Mesenchymal stem cell (in vitro differentiated cells and primary cell): ENCODE measurements at regions not wholly inside any gene's neighbourhood (a gene's known extent, or its start where the extent isn't known, plus 50 kb on each side); places are given as distances from the start of the nearest gene placed in this dataset.
"Not testable (repeated sequence)": the region's sequence is repeated elsewhere in the genome, so short reads cannot be mapped to it uniquely, and the experiment has no call there.

ENCODE experiments used
- DNase-seq: peaks from one replicate; pipeline ENCODE4 v3.0.0-alpha.2; 2013
- H2AFZ ChIP-seq: one replicate; pipeline ENCODE4 v1.6.1; 2013; ENCODE audit warnings: low read depth, mild to moderate bottlenecking, control low read depth, inconsistent platforms, low read length, moderate library complexity
- H2AK5ac ChIP-seq: 2 replicates; pipeline ENCODE4 v1.6.1; 2013; ENCODE audit warnings: low read length, moderate library complexity, mild to moderate bottlenecking, inconsistent platforms; ENCODE audit not compliant: severe bottlenecking
- H2BK120ac ChIP-seq: one replicate; pipeline ENCODE4 v1.6.1; 2013; ENCODE audit warnings: low read depth, mild to moderate bottlenecking, inconsistent platforms, low read length, moderate library complexity
- H2BK12ac ChIP-seq, 2 experiments: one replicate each; pipeline ENCODE4 v1.6.1; 2013; ENCODE audit warnings: inconsistent platforms in 2 of 2, low read length in 2 of 2, mild to moderate bottlenecking in 2 of 2, moderate library complexity in 2 of 2, control low read depth in 1 of 2
- H2BK15ac ChIP-seq: one replicate; pipeline ENCODE4 v1.6.1; 2013; ENCODE audit warnings: mild to moderate bottlenecking, low read depth, inconsistent platforms; ENCODE audit not compliant: poor library complexity, severe bottlenecking
- H2BK5ac ChIP-seq: 2 replicates; pipeline ENCODE4 v1.6.1; 2013; ENCODE audit warnings: low read depth, mild to moderate bottlenecking, low read length, control low read depth, inconsistent platforms; ENCODE audit not compliant: poor library complexity, severe bottlenecking
- H3K14ac ChIP-seq, 2 experiments: one replicate each; pipeline ENCODE4 v1.6.1; 2013; ENCODE audit warnings: inconsistent platforms in 2 of 2, low read length in 2 of 2, control low read depth in 1 of 2, mild to moderate bottlenecking in 1 of 2, moderate library complexity in 1 of 2
- H3K18ac ChIP-seq, 2 experiments: one replicate each; pipeline ENCODE4 v1.6.1; 2013; ENCODE audit warnings: inconsistent platforms in 2 of 2, low read length in 2 of 2, control low read depth in 1 of 2, low read depth in 1 of 2, mild to moderate bottlenecking in 1 of 2
- H3K23ac ChIP-seq, 2 experiments: one replicate each; pipeline ENCODE4 v1.6.1; 2013; ENCODE audit warnings: inconsistent platforms in 2 of 2, low read length in 2 of 2, mild to moderate bottlenecking in 2 of 2, moderate library complexity in 2 of 2, control low read depth in 1 of 2
- H3K27ac ChIP-seq: 2 replicates; pipeline ENCODE4 v1.5.1; 2013; ENCODE audit warnings: mild to moderate bottlenecking, moderate library complexity, low read length, control low read depth, inconsistent platforms; ENCODE audit not compliant: poor library complexity, severe bottlenecking
- H3K27me3 ChIP-seq, 2 experiments: 2 replicates each; pipeline versions ENCODE4 v1.6.1 to v1.7.0; 2013; ENCODE audit warnings: low read length in 2 of 2, mild to moderate bottlenecking in 2 of 2, moderate library complexity in 2 of 2, control low read depth in 1 of 2, inconsistent platforms in 1 of 2; ENCODE audit not compliant: control insufficient read depth in 1 of 2, insufficient read depth in 1 of 2
- H3K36me3 ChIP-seq, 2 experiments: 2 replicates each; pipeline versions ENCODE4 v1.6.1 to v1.7.0; 2013; ENCODE audit warnings: low read length in 2 of 2, control low read depth in 1 of 2, inconsistent platforms in 1 of 2, low read depth in 1 of 2, mild to moderate bottlenecking in 1 of 2; ENCODE audit not compliant: insufficient read depth in 2 of 2, control insufficient read depth in 1 of 2
- H3K4ac ChIP-seq, 2 experiments: one replicate each; pipeline ENCODE4 v1.6.1; 2013; ENCODE audit warnings: inconsistent platforms in 2 of 2, low read length in 2 of 2, mild to moderate bottlenecking in 2 of 2, moderate library complexity in 2 of 2, control low read depth in 1 of 2, low read depth in 1 of 2
- H3K4me1 ChIP-seq: 2 replicates; pipeline ENCODE4 v1.6.1; 2013; ENCODE audit warnings: low read depth, low read length, control low read depth; ENCODE audit not compliant: control insufficient read depth, insufficient read depth
- H3K4me2 ChIP-seq: 2 replicates; pipeline ENCODE4 v1.6.1; 2013; ENCODE audit warnings: low read length, mild to moderate bottlenecking, inconsistent platforms; ENCODE audit not compliant: poor library complexity, severe bottlenecking
- H3K4me3 ChIP-seq, 2 experiments: 2 replicates each; pipeline versions ENCODE4 v1.5.1 to v1.7.0; 2013; ENCODE audit warnings: low read length in 2 of 2, mild to moderate bottlenecking in 2 of 2, control low read depth in 1 of 2, low read depth in 1 of 2; ENCODE audit not compliant: insufficient read depth in 1 of 2
- H3K79me1 ChIP-seq: replicated peaks from 2 replicates; pipeline ENCODE4 v1.6.1; 2013; ENCODE audit warnings: mild to moderate bottlenecking, control low read depth, low read length, inconsistent platforms; ENCODE audit not compliant: poor library complexity, severe bottlenecking
- H3K9ac ChIP-seq: 2 replicates; pipeline ENCODE4 v1.7.0; 2013; ENCODE audit warnings: mild to moderate bottlenecking, low read length, moderate library complexity
- H3K9me3 ChIP-seq: 2 replicates; pipeline ENCODE4 v1.7.0; 2013; ENCODE audit warnings: mild to moderate bottlenecking, low read length; ENCODE audit not compliant: control insufficient read depth
- H4K8ac ChIP-seq: one replicate; pipeline ENCODE4 v1.6.1; 2013; ENCODE audit warnings: inconsistent platforms, mild to moderate bottlenecking, low read length, moderate library complexity
- H4K91ac ChIP-seq: one replicate; pipeline ENCODE4 v1.6.1; 2013; ENCODE audit warnings: mild to moderate bottlenecking, low read length, inconsistent platforms
- WGBS: methylation state at CpG from one replicate; pipeline ENCODE4 v1.1.7; 2013; ENCODE audit warnings: mixed read lengths; 5-methylcytosine and 5-hydroxymethylcytosine counted together

DNA sequence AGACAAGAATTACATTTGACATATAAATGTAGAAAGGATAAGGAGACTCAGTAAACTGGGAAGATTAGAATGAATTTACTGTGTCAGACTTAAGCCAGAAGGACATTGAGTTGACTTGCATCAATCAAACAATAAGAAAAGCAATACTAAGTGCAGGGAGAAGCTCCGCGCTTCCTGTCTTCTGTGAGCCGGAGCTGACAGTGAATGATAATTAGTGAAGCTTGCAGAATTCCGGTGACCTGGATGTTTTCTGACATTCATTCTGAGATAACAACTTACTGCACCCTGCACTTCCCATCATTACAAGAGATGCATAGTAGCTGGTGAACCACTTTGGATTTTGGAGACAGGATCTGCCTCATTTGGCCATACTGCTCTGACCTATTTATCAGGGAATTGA is 469.2 kb upstream of the PCDH20 start:
- Histone ChIP-seq H4K91ac (no peak overlapping the region), H3K27me3 (no peaks in the 10 kb centered on the region), H3K4me3 (no peak overlapping the region), H3K79me1 (no peaks in the 10 kb centered on the region), H3K14ac (no peak overlapping the region), H3K18ac (no peak overlapping the region), H3K27ac (no peak overlapping the region), H3K4me2 (no peak overlapping the region), H3K9me3 (no peaks in the 10 kb centered on the region), H2BK120ac (no peak overlapping the region), H3K23ac (no peak overlapping the region), H4K8ac (no peak overlapping the region), H2BK15ac (no peak overlapping the region), H2AFZ (no peak overlapping the region), H2BK5ac (no peak overlapping the region), H2AK5ac (no peak overlapping the region), H3K4me1 (no peaks in the 10 kb centered on the region), H2BK12ac (no peak overlapping the region), H3K9ac (no peak overlapping the region), H3K36me3 (no peaks in the 10 kb centered on the region), H3K4ac (no peak overlapping the region)
- WGBS = 77% methylated on average over 4 of the region's 4 CpGs
- DNase-seq = no peak

GRCh38 chr13:61880578-61881283 is 465.1 kb upstream of the PCDH20 start:
- WGBS = 8% methylated on average over 1 of the region's 3 CpGs
- H3K27ac ChIP-seq = no peak overlapping the region
- no peak overlapping the region for H3K4me2 ChIP-seq
- H2BK5ac ChIP-seq = no peak overlapping the region
- H3K79me1 ChIP-seq = no peaks in the 10 kb centered on the region
- peaks cover 6% of the 10 kb centered on the region for H3K9me3 ChIP-seq
- no peak overlapping the region for H3K4ac ChIP-seq
- no peak overlapping the region for H2BK15ac ChIP-seq
- H3K23ac ChIP-seq = no peak overlapping the region
- no peaks in the 10 kb centered on the region for H3K27me3 ChIP-seq
- H3K14ac ChIP-seq = no peak overlapping the region
- H3K18ac ChIP-seq = no peak overlapping the region
- no peak overlapping the region for H2AK5ac ChIP-seq
- H3K4me1 ChIP-seq = no peaks in the 10 kb centered on the region
- no peak overlapping the region for H2AFZ ChIP-seq
- H3K36me3 ChIP-seq = no peaks in the 10 kb centered on the region
- no peak overlapping the region for H4K91ac ChIP-seq
- H3K9ac ChIP-seq = no peak overlapping the region
- no peak overlapping the region for H2BK120ac ChIP-seq
- no peak overlapping the region for H2BK12ac ChIP-seq
- DNase-seq = peak; percentile 22
- no peak overlapping the region for H3K4me3 ChIP-seq
- H4K8ac ChIP-seq = no peak overlapping the region

DNA sequence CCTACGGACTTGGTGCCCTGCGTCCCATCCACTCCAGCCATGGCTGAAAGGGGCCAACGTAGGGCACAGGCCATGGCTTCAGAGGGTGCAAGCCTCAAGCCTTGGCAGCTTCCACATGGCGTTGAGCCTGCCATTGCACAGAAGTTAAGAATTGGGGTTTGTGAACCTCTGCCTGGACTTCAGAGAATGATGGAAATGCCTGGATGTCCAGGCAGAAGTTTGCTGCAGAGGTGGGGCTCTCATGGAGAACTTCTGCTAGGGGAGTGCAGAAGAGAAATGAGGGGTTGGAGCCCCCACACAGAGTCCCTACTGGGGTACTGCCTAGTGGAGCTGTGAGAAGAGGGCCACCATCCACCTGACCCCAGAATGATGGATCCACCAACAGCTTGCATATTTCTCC is 462.9 kb upstream of the PCDH20 start:
- H2AFZ ChIP-seq, H3K4me2 ChIP-seq, DNase-seq, H2BK120ac ChIP-seq, H2BK12ac ChIP-seq, H3K9ac ChIP-seq, H3K36me3 ChIP-seq, H3K4ac ChIP-seq, H4K8ac ChIP-seq, H2BK15ac ChIP-seq, H3K27ac ChIP-seq, H2BK5ac ChIP-seq, H3K27me3 ChIP-seq, H2AK5ac ChIP-seq, H3K14ac ChIP-seq, H3K79me1 ChIP-seq, H3K18ac ChIP-seq, H3K4me1 ChIP-seq, H3K4me3 ChIP-seq, H3K23ac ChIP-seq, H4K91ac ChIP-seq: not testable (repeated sequence)
- peaks cover 13% of the 10 kb centered on the region for H3K9me3 ChIP-seq
- WGBS = 74% methylated on average over 4 of the region's 4 CpGs

GRCh38 chr13:61874970-61875579 is 459.4 kb upstream of the PCDH20 start:
- H4K91ac ChIP-seq = no peak overlapping the region
- no peak overlapping the region for H2AFZ ChIP-seq
- no peak overlapping the region for H2BK15ac ChIP-seq
- H3K4me1 ChIP-seq = no peaks in the 10 kb centered on the region
- H2BK120ac ChIP-seq = no peak overlapping the region
- no peaks in the 10 kb centered on the region for H3K36me3 ChIP-seq
- no peaks in the 10 kb centered on the region for H3K79me1 ChIP-seq
- no peak overlapping the region for H3K27ac ChIP-seq
- 85% methylated on average over 1 of the region's 2 CpGs for WGBS
- H3K23ac ChIP-seq = no peak overlapping the region
- H2AK5ac ChIP-seq = no peak overlapping the region
- no peak for DNase-seq
- no peak overlapping the region for H4K8ac ChIP-seq
- H3K9ac ChIP-seq = no peak overlapping the region
- H3K4me2 ChIP-seq = no peak overlapping the region
- H3K14ac ChIP-seq = no peak overlapping the region
- no peak overlapping the region for H2BK12ac ChIP-seq
- no peak overlapping the region for H3K18ac ChIP-seq
- no peak overlapping the region for H3K4ac ChIP-seq
- no peak overlapping the region for H2BK5ac ChIP-seq
- H3K9me3 ChIP-seq = peaks cover 13% of the 10 kb centered on the region
- H3K4me3 ChIP-seq = no peak overlapping the region
- H3K27me3 ChIP-seq = no peaks in the 10 kb centered on the region
